ENCODE measurements at regions not wholly inside any gene's neighbourhood (a gene's known extent, or its start where the extent isn't known, plus 50 kb on each side); places are given as distances from the start of the nearest gene placed in this dataset.
"Not testable (repeated sequence)": the region's sequence is repeated elsewhere in the genome, so short reads cannot be mapped to it uniquely, and the experiment has no call there.

- no peak for DNase-seq
These were observed 332.8 kb upstream of the PTGER4 start for GRCh38 chr5:40346901-40347300.

GRCh38 chr5:40338434-40338833 lies 341.3 kb upstream of the PTGER4 start:
- not testable (repeated sequence) for DNase-seq

- no peak for DNase-seq
These were observed 345.5 kb upstream of the PTGER4 start for GRCh38 chr5:40334242-40334635.

- DNase-seq, result no peak
These were observed 346.1 kb upstream of the PTGER4 start for GRCh38 chr5:40333459-40334241.

GRCh38 chr5:40332970-40333369 lies 346.7 kb upstream of the PTGER4 start:
- no peak for DNase-seq

GRCh38 chr5:40331616-40332015 lies 348.1 kb upstream of the PTGER4 start:
- no peak for DNase-seq

GRCh38 chr5:40321514-40321913 lies 358.2 kb upstream of the PTGER4 start:
- DNase-seq, result no peak

GRCh38 chr5:40318395-40318794 lies 361.3 kb upstream of the PTGER4 start:
- DNase-seq, result no peak

GRCh38 chr5:40317023-40317422 lies 362.7 kb upstream of the PTGER4 start:
- no peak for DNase-seq

GRCh38 chr5:40315126-40315525 lies 364.6 kb upstream of the PTGER4 start:
- no peak for DNase-seq

GRCh38 chr5:40314275-40314674 lies 365.4 kb upstream of the PTGER4 start:
- DNase-seq, result no peak

GRCh38 chr5:40312205-40312604 lies 367.5 kb upstream of the PTGER4 start:
- no peak for DNase-seq

GRCh38 chr5:40309851-40310250 lies 369.9 kb upstream of the PTGER4 start:
- no peak for DNase-seq

- no peak for DNase-seq
These were observed 370.8 kb upstream of the PTGER4 start for GRCh38 chr5:40308867-40309266.

GRCh38 chr5:40307920-40308319 lies 371.8 kb upstream of the PTGER4 start:
- no peak for DNase-seq

GRCh38 chr5:40306869-40307487 lies 372.7 kb upstream of the PTGER4 start:
- no peak for DNase-seq

GRCh38 chr5:40292006-40292405 lies 387.7 kb upstream of the PTGER4 start:
- no peak for DNase-seq

GRCh38 chr5:40291338-40291737 lies 388.4 kb upstream of the PTGER4 start:
- DNase-seq, result no peak

GRCh38 chr5:40288800-40289485 lies 390.8 kb upstream of the PTGER4 start:
- DNase-seq, result no peak

- DNase-seq, result no peak
These were observed 394.9 kb upstream of the PTGER4 start for GRCh38 chr5:40284863-40285262.

GRCh38 chr5:40278881-40279280 lies 400.8 kb upstream of the PTGER4 start:
- no peak for DNase-seq

- peak; percentile 23 to 33 for DNase-seq
These were observed 402.4 kb upstream of the PTGER4 start for GRCh38 chr5:40277161-40277906.

GRCh38 chr5:40276426-40277102 lies 403.2 kb upstream of the PTGER4 start:
- no peak for DNase-seq
